ENCODE measurements at regions not wholly inside any gene's neighbourhood (a gene's known extent, or its start where the extent isn't known, plus 50 kb on each side); places are given as distances from the start of the nearest gene placed in this dataset.

- TF ChIP-seq CTCF (IDR thresholded peaks at IDR 0.05) = no peak
- no peak for TF ChIP-seq POLR2A (IDR thresholded peaks at IDR 0.05)
These were observed 193.0 kb upstream of the SHH start for GRCh38 chr7:156005202-156005691.
